Uterus (tissue), 2 donors: ENCODE measurements at regions not wholly inside any gene's neighbourhood (a gene's known extent, or its start where the extent isn't known, plus 50 kb on each side); places are given as distances from the start of the nearest gene placed in this dataset.

Experiments
- POLR2A ChIP-seq, 2 donors: fragments of 450-650 bp; IDR thresholded peaks; one replicate each; pipeline ENCODE4 v1.6.1; 2016; ENCODE audit warnings: antibody characterized with exemption in 2 of 2, mild to moderate bottlenecking in 1 of 2, moderate library complexity in 1 of 2
- TF ChIP-seq, protein P1 (sequence below), 4 experiments: fragments of 200-600 bp in 2 of 4; fragments of 450-650 bp in 2 of 4; sonication (generic) in 2 of 4; IDR thresholded peaks; one replicate each; pipeline ENCODE4 v1.5.1; 2016 to 2019; ENCODE audit warnings: antibody characterized with exemption in 4 of 4, mild to moderate bottlenecking in 2 of 4, moderate library complexity in 1 of 4

- TF ChIP-seq, protein P1, sequence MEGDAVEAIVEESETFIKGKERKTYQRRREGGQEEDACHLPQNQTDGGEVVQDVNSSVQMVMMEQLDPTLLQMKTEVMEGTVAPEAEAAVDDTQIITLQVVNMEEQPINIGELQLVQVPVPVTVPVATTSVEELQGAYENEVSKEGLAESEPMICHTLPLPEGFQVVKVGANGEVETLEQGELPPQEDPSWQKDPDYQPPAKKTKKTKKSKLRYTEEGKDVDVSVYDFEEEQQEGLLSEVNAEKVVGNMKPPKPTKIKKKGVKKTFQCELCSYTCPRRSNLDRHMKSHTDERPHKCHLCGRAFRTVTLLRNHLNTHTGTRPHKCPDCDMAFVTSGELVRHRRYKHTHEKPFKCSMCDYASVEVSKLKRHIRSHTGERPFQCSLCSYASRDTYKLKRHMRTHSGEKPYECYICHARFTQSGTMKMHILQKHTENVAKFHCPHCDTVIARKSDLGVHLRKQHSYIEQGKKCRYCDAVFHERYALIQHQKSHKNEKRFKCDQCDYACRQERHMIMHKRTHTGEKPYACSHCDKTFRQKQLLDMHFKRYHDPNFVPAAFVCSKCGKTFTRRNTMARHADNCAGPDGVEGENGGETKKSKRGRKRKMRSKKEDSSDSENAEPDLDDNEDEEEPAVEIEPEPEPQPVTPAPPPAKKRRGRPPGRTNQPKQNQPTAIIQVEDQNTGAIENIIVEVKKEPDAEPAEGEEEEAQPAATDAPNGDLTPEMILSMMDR (IDR thresholded peaks at IDR 0.05) = no peak
- no peak for TF ChIP-seq POLR2A (IDR thresholded peaks at IDR 0.05)
These were observed 257.6 kb upstream of the SALL3 start for GRCh38 chr18:78721981-78722380.
